ENCODE measurements at regions not wholly inside any gene's neighbourhood (a gene's known extent, or its start where the extent isn't known, plus 50 kb on each side); places are given as distances from the start of the nearest gene placed in this dataset.

- H3K36me3 ChIP-seq (ENCODE audit: low read depth, low read length): no peaks in the 10 kb centered on the region
- H3K9ac ChIP-seq (ENCODE audit: low read length): no peak overlapping the region
- no peak overlapping the region for H2AFZ ChIP-seq (ENCODE audit: low read length)
- H3F3A ChIP-seq (ENCODE audit: low read length, unreplicated experiment): no peaks in the 10 kb centered on the region
- no peaks in the 10 kb centered on the region for H3K27me3 ChIP-seq (ENCODE audit: low read length)
- BruUV-seq (replicated peaks): no TSS peak
- ChIA-PET POLR2A (ENCODE audit: unreplicated experiment) (no interaction called here), CTCF (no interaction called here)
- 0 out of 2 replicates have a peak, but pooled peaks cover 11% of the 10 kb centered on the region for H3K9me3 ChIP-seq (ENCODE audit: low read length)
- TF ChIP-seq EZH2phosphoT487 (IDR thresholded peaks at IDR 0.05; ENCODE audit: borderline replicate concordance, low read length): no peak
- ATAC-seq (no peak), DNase-seq (no peak)
- H3K4me2 ChIP-seq (ENCODE audit: low read length): no peak overlapping the region
- H3K4me3 ChIP-seq (ENCODE audit: low read length): no peak overlapping the region
- no peak overlapping the region for H3K27ac ChIP-seq (ENCODE audit: low read length)
- intact Hi-C loops (cut with micrococcal nuclease): no loop called here
- no peaks in the 10 kb centered on the region for H3K9me2 ChIP-seq (replicated peaks; ENCODE audit: low read length)
- no peaks in the 10 kb centered on the region for H3K79me2 ChIP-seq (ENCODE audit: low read length)
- no peaks in the 10 kb centered on the region for H3K4me1 ChIP-seq (ENCODE audit: insufficient read depth, low read length)
- H4K20me1 ChIP-seq (ENCODE audit: low read length): no peaks in the 10 kb centered on the region
These were observed 127.2 kb upstream of the SYNPR start for GRCh38 chr3:63150880-63151279.

- intact Hi-C loops (cut with micrococcal nuclease): no loop called here
- no peak for TF ChIP-seq EZH2phosphoT487 (IDR thresholded peaks at IDR 0.05; ENCODE audit: borderline replicate concordance, low read length)
- no peak for TF ChIP-seq CTCF (conservative IDR thresholded peaks at IDR 0.05; ENCODE audit: low read depth, low read length)
- no peak for TF ChIP-seq EZH2 (IDR thresholded peaks at IDR 0.05; ENCODE audit: low read length, unreplicated experiment)
- CTCF ChIA-PET: no interaction called here
These were observed 126.2 kb upstream of the SYNPR start for GRCh38 chr3:63151897-63152296.

GRCh38 chr3:63159764-63160163 is 118.3 kb upstream of the SYNPR start:
- Histone ChIP-seq H3K4me2 (ENCODE audit: low read length) (no peak overlapping the region), H4K20me1 (ENCODE audit: low read length) (no peaks in the 10 kb centered on the region), H3K9me3 (ENCODE audit: low read length) (peaks cover 9% of the 10 kb centered on the region), H3K4me1 (ENCODE audit: insufficient read depth, low read length) (no peaks in the 10 kb centered on the region), H3K4me3 (ENCODE audit: low read length) (no peak overlapping the region), H3K27ac (ENCODE audit: low read length) (no peak overlapping the region), H2AFZ (ENCODE audit: low read length) (no peak overlapping the region), H3K36me3 (ENCODE audit: low read depth, low read length) (no peaks in the 10 kb centered on the region), H3K27me3 (ENCODE audit: low read length) (no peaks in the 10 kb centered on the region), H3F3A (ENCODE audit: low read length, unreplicated experiment) (no peaks in the 10 kb centered on the region), H3K79me2 (ENCODE audit: low read length) (no peaks in the 10 kb centered on the region), H3K9me2 (replicated peaks; ENCODE audit: low read length) (no peaks in the 10 kb centered on the region), H3K9ac (ENCODE audit: low read length) (no peak overlapping the region)
- ChIA-PET POLR2A (ENCODE audit: unreplicated experiment) (no interaction called here), CTCF (no interaction called here)
- DNase-seq: no peak
- BruUV-seq (replicated peaks): no TSS peak
- no peak for ATAC-seq
- TF ChIP-seq EZH2 (IDR thresholded peaks at IDR 0.05; ENCODE audit: low read length, unreplicated experiment): no peak
- no peak for TF ChIP-seq EZH2phosphoT487 (IDR thresholded peaks at IDR 0.05; ENCODE audit: borderline replicate concordance, low read length)
- no peak for TF ChIP-seq CTCF (conservative IDR thresholded peaks at IDR 0.05; ENCODE audit: low read depth, low read length)
- intact Hi-C loops (cut with micrococcal nuclease): no loop called here

More at GRCh38 chr3:63151897-63152296, 126.2 kb upstream of the SYNPR start:
- POLR2A ChIA-PET (ENCODE audit: unreplicated experiment): no interaction called here
- Histone ChIP-seq H4K20me1 (ENCODE audit: low read length) (no peaks in the 10 kb centered on the region), H3K79me2 (ENCODE audit: low read length) (no peaks in the 10 kb centered on the region), H3K27ac (ENCODE audit: low read length) (no peak overlapping the region), H3K27me3 (ENCODE audit: low read length) (no peaks in the 10 kb centered on the region), H3K9me3 (ENCODE audit: low read length) (peaks cover 11% of the 10 kb centered on the region; the same call in 1 of the 2 replicates), H3K36me3 (ENCODE audit: low read depth, low read length) (no peaks in the 10 kb centered on the region), H3K4me3 (ENCODE audit: low read length) (no peak overlapping the region), H3K9ac (ENCODE audit: low read length) (no peak overlapping the region), H3K4me1 (ENCODE audit: insufficient read depth, low read length) (no peaks in the 10 kb centered on the region), H3K9me2 (replicated peaks; ENCODE audit: low read length) (no peaks in the 10 kb centered on the region), H2AFZ (ENCODE audit: low read length) (no peak overlapping the region), H3F3A (ENCODE audit: low read length, unreplicated experiment) (no peaks in the 10 kb centered on the region), H3K4me2 (ENCODE audit: low read length) (no peak overlapping the region)
- ATAC-seq: no peak
- no peak for DNase-seq
- no TSS peak for BruUV-seq (replicated peaks)

All from PC-3 (cell line).